ENCODE measurements at regions not wholly inside any gene's neighbourhood (a gene's known extent, or its start where the extent isn't known, plus 50 kb on each side); places are given as distances from the start of the nearest gene placed in this dataset.
"Not testable (repeated sequence)": the region's sequence is repeated elsewhere in the genome, so short reads cannot be mapped to it uniquely, and the experiment has no call there.

DNA sequence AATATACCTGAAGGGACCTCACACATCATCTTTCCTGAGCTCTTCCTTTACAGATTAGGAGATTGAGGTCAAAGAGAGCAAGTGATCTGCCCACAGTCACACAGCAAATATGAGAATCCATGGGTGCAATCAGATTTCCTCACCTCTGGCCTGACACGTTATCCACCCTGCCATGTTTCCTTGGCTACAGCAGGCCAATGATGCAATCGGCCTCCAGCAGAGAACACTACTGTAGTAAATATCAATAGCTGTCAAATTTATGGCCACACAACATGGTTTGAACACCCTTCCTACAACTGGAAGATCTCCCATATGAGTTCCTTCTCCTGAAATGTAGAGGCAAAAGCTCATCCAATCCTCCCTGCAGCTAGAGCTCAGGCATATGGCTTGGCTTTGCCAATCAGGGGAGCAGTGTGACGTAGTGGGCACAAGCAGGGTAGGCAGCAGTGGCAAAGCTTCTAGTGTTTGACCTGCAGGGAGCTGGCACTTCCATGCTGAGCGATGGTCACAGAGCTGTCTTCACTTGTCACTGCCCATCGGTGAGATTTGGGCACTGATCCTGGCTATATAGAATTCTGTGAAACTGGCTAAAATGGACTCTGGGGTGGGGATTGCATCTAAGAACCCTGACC is 271.3 kb downstream of the TJP1 start:
- no peak for DNase-seq (ENCODE audit: low spot score)

DNA sequence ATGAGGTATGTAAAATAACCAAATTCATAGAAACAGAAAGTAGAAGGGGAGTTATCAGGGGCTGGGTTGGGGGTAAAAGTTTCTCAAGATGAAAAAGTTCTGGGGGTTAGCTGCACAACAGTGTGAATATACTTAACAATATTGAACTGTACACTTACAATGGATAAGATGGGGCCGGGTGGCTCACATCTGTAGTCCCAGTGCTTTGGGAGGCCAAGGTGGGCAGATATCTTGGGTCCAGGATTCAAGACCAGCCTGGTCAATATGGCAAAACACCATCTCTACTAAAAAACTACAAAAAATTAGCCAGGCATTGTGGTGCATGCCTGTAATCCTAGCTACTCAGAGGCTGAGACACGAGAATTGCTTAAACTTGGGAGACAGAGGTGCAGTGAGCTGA is 274.3 kb downstream of the TJP1 start:
- no peak for DNase-seq (ENCODE audit: low spot score)

DNA sequence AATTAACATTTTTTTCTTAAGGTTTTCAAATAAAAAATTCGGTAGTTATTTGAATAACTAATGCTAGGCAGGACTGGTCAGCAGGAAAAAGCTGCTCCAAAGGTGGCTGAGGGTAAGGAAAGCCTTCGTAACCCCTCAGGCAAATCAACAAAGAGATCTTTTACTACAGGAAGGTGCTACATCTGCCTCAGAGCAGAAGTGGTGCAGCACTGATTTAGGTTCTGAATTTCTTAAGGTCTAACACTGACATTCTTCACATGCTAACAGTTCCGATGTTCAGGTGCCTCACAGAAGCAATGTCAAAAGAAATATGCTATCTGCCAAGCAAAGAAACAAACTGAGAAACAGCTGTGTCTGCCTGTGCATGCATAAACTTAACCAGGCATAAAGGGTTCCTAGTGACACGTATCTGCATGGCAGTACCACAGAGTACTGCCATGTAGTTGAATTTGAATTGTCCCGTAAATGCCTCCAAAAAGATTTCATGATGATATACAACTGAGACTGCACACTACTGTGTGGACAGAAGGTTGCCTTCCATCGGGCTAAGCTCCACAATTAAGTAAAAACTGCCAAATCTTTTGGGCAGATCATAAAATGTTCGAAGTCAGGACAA is 275.0 kb upstream of the NSMCE3 start:
- no peak for DNase-seq (ENCODE audit: low spot score)

DNA sequence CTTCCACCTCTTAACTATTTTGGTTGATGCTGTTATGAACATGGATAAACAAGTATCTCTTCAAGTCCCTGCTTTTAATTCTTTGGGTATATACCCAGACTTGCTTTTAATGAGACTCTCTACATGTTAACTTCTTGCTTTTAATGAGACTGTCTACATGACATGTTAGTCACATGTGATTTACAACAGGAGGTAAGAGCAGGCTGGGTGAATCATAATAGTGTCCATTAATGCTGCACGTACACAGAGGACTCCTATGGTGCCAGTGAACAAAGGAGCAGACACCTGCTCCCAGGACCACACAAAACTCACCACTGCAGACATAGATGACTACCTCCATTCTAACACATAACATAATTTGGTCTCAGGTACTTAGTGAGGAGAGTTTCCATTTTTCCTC is 273.4 kb upstream of the NSMCE3 start:
- no peak for DNase-seq (ENCODE audit: low spot score)

DNA sequence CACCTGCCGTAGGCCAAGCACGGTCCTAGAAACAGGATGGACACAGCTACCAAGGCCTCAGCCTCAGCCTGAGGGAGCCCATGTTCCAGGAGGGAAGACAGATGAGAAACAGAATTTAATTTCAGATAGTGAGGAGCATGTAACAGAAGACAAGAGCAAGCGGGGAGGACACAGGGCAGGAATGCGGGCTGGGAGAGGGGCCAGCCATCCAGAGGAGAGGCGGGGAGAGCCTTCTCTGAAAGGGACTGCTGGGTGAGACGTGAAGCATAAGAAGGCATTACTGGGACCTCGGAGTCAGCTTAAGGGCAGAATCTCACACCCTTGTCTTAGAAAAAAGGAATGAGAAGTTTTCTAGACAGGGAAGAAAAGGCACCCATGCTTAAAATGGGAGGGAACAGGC is 271.7 kb upstream of the NSMCE3 start:
- no peak for DNase-seq (ENCODE audit: low spot score)

DNA sequence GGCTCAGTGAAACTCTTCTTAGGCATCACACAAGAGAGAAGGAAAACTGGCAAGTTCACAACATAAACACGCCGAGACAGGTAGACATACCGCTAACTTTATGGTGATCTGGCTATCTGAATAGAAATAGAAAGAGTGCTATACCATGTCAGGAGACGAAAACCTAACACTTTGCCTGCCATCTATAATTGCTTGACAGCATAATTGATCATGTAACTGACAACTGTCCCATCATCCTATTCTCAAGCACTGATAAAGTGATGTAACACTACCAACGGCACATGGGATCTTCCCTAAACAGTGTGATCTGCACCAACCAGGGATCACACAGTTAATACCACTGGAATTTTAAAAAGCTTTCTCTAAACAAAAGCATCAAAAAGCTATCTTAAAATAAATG is 270.9 kb upstream of the NSMCE3 start:
- DNase-seq (ENCODE audit: low spot score) = no peak

DNA sequence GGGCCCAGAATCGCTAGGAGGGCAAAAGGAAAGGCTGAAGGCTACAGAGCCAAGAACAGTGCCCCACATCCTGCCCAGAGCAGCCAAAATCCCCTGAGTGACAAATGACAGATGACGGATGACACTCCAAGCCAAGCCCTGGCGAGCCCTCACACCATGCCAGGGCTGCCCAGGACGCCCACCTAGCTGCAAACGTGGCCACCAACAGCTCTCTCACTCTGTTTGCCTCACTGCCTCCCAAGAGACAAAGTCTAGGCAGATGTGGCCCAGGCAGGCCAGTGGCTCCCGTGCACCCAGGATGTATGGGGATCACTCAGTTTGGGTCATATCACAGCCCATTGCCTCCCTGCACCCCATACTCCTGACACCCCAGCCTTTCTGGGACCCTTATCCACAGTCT is 270.1 kb upstream of the NSMCE3 start:
- no peak for DNase-seq (ENCODE audit: low spot score)

DNA sequence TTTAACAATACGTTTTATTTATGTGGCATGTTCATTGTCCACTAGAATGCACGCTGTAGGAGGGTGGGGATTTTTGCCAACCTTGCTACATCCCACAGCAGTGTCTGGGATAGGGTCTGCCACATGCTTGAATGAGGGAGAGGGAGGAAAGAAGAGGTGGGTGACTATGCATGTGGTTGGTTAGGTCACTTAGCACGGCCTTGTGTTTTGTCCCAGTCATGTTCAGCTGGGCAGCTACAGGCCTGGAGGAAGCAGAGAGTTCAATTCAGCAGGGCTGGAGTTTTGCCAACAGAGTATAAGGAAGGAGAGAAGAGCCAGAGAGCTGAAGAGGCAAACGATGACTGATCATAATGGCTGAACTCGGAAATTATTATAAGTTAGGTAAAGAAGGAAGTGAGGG is 268.4 kb upstream of the NSMCE3 start:
- DNase-seq (ENCODE audit: low spot score) = peak; percentile 14

DNA sequence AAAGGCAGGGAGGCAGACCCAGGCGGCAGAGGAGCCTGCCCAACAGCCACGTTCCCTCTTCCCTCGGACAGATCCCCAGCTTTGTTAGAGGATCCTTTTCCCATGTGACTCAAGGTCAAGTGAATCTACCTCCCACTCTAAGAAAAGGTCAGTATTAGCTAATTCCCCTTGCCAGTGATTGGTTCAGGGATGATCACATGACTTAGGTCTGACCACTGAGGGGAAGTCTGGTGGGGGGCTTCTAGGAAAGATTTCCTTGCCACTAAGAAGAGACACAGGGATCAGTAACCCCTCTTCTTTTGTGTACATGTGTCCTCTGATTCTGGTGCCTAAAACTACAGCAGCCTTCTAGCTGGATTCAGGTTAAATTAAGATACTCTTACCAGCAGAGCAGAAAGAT is 266.3 kb upstream of the NSMCE3 start:
- no peak for DNase-seq (ENCODE audit: low spot score)

DNA sequence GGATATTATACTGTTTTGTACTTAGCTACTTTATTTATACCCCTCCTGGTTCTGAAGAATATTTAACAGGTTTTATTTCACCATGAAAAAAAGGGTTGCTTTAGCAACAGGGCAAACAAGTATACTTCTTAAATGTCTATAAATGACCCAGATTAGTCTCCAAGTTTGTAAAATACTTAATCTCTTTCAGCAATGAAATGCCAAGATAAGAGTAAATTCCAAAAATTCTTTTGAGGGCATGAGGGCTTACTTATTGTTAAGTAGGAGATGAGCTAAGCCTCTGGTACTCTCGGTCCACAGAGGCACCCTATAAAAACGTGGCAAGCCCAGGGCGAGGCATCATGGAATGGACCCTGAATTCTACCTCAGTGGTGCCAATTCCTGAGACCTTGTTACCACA is 264.8 kb upstream of the NSMCE3 start:
- DNase-seq (ENCODE audit: low spot score) = no peak

DNA sequence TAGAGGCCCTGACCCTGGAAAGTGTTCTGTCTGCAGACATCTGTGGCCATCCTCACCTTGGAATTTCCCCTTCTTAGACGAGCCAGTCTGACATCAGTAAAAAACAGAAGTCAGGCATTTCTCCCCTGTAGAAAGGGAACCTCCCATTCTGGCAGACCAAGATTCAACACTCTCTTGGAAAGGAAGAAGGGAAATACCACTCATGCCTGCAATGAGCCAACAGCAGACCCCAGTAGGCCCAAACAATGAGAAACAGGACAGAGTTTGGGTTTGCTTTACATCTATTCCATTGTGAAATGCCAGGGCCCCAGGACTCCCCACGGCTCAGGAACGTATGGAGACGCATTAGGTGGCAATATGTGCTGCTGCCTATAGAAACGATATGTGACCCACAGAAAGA is 264.0 kb upstream of the NSMCE3 start:
- DNase-seq (ENCODE audit: low spot score) = no peak

DNA sequence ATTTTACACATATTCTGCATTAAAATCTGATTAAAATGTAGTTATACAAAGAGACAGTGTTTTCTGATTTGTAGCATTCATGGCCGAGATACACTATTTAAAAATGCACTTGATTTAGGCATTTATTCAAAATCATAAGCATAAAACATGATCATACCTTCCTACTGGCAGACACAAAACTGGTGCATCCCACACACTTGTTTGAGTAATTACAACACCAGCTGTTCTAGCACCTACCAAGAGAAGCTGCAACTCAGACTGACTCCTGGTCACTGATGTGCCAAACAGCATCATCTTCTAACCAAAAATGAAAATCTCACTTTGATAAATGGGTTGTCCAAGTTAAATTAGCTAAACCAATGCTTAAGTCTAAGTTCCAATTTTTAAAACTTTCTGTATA is 262.7 kb upstream of the NSMCE3 start:
- DNase-seq (ENCODE audit: low spot score) = no peak

DNA sequence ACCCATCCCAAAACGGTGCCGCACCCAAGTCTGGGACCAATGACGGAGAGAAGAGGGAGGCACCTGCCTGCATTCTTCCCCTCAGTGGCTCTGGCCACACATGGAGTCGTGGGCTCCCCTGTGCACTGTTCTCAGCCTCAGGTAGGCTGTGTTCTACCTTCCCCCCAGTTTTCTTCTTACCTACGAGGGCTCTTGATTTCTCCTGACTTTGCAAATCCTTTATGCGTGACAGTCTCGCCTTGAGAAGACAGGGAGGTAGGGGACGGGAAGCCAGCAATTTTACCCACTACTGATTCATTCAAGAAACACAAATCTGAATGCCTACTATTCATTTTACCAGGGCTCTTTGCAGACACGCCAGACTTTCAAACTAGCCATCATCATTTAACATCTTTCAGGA is 261.3 kb upstream of the NSMCE3 start:
- DNase-seq (ENCODE audit: low spot score) = no peak

DNA sequence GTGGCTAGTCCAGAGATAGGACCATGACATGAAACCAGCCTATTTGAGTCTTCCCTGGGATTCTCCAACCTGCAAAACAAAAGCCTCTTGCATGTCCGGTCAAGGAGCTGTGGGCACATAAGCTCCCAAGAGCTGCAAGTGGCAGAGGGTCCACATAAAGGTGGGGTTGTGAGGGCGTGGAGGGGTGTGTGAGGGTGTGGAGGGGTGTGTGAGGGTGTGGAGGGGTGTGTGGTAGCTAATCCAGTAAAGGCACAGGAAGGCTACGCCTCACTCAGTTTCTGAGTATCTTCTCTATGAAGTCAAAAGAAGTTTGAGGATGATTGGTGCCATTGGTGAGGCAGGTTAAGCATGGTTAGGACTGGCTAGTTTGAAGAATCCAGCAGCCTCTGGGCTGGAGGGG is 259.4 kb upstream of the NSMCE3 start:
- DNase-seq (ENCODE audit: low spot score) = no peak

DNA sequence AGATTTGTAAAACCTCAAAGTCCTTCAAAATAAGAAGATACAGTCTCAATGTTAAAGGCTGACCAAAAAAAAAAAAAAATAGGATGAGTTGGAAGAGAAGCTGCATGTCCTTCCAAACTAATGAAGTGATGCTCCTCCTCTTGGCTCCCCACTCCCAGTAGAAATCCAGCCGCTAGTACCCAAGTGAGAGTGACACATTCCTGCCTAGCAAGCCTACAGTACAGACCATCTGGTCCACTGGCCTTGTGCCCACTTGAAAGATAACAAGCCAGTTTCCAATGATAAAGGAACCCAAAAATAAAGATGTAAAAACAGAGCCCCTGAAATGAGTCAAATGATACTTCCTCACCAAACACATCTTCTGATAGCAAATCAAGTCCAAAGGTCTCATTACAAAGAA is 258.7 kb upstream of the NSMCE3 start:
- peak; percentile 61 for DNase-seq (ENCODE audit: low spot score)

DNA sequence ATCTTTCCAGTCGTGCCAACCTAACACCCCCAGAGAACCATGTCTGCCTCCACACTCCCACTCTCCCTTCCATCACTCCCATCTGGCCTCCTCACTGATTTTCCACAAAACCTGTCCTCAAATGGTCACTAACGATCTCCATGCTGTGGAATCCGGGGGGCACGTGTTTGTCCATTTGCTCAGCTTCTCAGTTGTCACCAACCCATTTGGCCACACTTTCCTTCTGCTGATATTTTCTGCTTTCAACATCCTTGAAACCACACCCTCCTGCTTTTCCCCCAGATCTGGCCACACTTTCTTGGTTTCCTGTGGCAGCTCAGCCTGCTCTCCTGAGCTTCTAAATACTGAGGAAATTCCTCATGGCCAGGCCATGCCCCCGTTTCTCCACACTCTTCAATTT is 257.2 kb upstream of the NSMCE3 start:
- no peak for DNase-seq (ENCODE audit: low spot score)

DNA sequence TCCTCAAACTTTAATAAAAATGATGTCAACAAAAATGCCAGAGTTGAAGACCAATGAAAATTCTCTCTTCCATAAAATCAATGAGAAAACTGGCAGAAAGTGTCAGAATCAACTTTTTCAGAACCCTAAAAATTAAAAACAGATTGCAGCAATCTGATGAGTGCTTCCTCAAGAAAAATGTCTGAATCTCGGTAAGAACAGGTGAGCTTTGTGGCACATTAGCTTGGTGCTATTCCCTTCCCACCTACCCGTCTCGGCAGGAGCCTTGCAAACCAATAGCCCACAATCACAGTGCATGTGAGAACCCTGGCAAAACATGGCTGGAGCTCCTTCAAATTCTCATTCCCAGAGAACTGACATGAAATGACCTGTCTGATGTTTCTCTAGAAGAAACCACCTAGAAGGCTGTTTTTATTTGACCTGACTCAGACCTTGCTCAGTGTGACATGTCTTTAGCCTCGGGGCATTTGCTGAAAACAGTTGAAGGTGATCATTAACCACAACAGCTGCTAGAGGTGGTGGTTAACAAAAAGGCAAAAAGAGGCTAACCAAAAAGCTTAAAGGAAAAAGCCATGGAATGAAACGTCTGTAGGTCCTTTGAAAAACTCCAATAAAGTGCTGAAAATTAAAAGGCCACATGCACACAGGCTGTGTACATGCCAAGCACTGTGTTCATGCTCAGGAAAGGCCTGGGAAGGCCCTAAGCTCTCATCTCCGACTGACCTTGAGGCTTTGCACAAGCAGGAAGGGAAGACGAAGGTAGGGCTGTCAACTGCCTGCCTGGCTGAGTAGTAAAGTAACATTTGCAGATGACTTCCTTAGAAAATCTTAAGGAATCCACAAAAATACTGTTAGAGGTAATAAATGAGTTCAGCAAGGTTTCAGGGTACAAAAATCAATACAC is 253.0 kb upstream of the NSMCE3 start:
- no peak for DNase-seq (ENCODE audit: low spot score)

DNA sequence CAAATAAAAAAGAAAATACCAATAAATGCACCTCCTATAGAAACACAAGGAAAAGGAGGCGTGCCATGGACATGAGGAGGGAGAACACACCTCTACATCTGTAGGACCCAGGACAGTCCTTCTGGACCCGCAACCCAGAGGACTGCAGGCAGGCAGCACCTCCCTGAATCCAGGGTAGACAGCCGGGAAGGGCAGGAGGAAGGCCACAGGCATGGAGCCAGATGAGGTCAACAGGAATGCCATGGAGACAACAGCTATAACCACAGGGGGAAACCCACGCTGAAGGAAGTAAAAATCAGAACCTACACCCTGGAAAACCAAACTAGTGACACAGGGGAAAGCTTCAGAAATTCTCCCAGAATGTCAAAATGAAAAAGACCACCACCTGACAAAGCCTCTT is 248.8 kb upstream of the NSMCE3 start:
- no peak for DNase-seq (ENCODE audit: low spot score)

DNA sequence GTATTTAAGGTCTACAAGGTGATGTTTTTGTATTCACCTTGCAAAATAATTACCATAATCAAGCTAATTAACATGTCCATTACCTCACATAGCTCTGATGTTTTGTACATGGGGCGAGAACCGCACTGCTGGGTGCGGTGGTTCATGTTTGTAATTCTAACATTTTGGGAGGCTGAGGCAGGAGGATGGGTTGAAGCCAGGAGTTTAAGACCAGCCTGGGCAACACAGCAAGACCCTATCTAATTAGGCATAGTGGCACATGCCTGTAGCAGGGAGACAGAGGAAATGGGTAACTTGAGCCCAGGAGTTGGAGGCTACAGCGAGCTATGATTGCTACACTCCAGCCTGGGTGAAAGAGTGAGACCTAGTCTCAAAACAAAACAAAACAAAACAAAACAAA is 248.2 kb upstream of the NSMCE3 start:
- DNase-seq (ENCODE audit: low spot score) = no peak

DNA sequence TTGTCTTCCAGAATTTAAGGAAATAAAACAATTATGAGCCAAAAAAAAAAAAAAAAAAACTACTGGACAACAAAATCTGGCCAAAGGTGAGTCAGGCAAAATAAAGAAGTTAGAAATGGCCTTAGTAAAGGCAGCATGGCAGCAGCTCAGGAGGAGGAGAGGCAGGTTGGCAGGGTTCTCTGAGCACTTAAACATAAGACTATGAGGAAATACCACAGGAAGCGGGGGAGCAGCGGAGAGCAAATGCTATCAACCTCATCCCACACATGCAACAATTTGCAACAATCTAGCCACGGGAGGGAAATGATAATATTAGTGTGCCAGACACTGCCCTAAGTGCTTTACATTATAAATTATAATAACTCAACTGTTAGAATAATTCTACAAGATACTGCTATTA is 247.3 kb upstream of the NSMCE3 start:
- DNase-seq (ENCODE audit: low spot score) = no peak

DNA sequence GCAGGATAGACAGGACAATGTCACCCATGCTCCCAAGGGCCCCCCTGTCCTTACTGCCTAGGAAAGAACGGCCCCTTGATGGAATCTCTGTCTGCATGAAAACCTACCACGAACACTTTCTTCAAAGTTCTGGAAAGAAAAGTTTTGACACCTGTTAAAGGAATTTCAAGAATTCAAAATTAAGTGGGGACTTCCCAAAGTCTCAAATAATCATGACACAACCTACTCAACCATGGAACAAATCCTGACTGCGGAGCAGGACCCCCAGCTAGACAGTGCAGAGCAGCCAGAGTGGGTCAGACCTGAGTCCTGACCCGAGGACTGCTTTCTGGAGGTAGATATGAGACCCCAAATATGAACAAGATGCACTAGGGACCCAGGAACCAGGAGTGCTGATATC is 245.3 kb upstream of the NSMCE3 start:
- DNase-seq (ENCODE audit: low spot score) = no peak

DNA sequence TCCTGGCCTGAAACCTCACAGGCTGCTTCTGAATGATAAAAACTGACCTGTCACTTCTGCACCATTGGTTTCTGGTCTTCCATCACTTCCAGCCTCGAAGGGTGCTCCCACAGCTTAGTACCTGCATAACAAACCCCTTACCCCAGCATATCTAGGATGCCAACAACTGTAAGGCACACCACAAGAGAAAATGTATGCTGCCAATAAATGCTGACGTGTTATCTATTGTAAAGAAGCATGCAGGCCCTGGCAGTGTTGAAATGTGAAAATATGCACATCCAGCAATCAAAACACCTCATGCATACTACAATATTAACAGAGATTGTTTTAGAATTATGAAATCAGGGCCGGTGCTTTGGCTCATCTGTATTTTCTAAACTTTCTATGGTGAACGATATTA is 242.0 kb upstream of the NSMCE3 start:
- DNase-seq (ENCODE audit: low spot score) = no peak

DNA sequence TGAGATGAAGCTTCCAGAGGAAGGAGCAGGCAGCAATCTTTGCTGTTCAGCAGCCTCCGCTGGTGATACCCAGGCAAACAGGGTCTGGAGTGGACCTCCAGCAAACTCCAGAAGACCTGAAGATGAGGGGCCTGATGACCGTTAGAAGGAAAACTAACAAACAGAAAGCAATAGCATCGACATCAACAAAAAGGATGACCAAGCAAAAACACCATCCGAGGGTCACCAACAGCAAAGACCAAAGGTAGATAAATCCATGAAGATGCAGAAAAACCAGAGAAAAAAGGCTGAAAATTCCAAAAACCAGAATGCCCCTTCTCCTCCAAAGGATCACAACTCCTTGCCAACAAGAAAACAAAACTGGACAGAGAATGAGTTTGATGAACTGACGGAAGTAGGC is 235.9 kb upstream of the NSMCE3 start:
- not testable (repeated sequence) for DNase-seq (ENCODE audit: low spot score)
